Astrocyte of the hippocampus (primary cell): ENCODE measurements at regions not wholly inside any gene's neighbourhood (a gene's known extent, or its start where the extent isn't known, plus 50 kb on each side); places are given as distances from the start of the nearest gene placed in this dataset.

ENCODE experiments used
- DNase-seq: peaks from one replicate; pipeline ENCODE4 v3.0.0; 2011; ENCODE audit warnings: low read depth, low spot score

DNA sequence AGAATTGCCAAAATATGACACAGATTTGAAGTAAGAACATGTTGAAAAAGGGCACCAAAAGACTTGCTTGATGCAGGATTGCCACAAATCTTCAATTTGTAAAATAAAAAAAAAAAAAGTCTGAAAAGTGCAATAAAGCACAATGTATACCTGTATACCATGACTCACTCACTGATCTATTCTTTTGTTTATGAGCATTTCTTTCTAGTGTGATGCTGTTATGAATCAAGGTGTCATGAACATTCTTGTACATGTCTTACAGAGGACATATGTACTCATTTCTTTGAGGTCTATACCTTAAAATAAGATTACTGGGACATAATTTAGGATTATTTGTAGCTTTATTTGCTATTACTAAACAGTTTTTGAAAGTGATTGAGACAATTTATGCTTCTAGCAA is 464.9 kb upstream of the RBMS3 start:
- DNase-seq = no peak

DNA sequence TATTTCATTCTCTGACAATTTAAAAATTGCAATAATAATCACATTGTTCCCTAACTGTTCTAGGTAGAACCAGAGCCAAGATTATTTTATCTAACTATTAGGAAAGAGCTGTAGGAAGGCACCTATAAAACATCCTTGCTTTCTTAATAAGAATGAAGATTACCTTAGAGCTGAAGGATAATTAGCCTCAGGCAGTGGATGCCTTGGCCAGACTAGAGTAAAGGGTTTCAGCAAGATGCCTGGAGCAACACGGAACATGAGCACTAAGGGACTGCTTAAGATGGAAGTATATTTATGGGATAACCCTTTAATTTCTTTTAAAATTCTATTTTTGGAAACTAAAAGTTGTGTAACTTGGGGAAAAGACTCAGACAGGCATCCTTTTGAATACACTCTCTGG is 456.6 kb upstream of the RBMS3 start:
- no peak for DNase-seq

DNA sequence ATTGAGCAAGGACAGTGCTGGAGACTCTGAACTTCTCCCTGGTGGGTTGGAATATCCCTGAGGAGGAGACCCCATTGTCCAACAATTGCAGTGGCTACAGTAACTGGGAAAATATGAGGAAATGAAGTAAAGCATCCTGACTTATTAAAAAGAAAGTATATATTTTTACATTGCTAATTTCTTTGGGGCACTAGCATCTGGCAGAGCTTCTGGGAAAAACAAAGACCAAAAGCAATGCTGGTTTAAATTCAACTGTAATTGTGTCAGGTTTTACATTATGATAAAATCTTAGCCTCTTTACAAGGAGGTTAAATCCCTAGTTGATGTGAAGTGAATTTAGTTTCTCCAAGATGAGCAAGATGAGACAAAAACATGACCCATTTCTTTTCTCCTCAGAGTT is 454.0 kb upstream of the RBMS3 start:
- no peak for DNase-seq

DNA sequence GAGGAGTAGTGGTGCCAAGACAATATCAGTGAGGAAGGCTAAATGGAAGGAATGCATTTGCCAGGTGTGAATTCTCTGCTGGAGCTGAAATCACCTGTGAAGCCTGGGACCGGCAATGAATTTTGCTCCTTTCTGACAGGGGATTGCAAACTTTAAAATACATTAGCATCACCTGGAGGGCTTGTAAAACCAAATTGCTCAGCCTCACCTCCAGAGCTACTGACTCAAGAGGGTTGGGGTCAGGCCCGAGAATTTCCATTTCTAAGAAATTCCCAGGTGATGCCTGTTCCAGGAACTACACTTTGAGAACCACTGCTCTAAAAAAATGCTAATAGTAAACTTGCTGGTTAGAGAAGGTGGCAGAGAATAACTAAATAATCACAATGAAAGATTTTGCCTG is 445.6 kb upstream of the RBMS3 start:
- no peak for DNase-seq

DNA sequence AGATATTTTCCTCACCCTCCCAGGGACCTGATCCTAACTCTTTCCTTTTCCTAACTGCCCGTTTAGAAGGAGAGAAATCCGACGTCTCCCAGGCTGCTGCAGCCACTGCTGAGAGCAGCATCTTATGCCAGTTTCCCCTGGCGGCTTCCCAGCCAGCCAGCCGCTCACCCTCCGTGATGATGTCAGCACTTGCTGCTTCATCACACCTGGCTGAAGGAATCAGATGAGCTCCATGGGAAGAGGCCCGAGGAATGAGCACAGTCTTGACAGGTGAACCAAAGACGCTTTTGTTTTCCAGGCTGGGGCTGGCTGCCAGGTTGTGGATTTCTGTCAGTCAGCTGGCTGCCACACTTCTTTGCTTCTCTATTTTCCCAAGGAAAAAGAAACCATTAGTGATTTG is 445.1 kb upstream of the RBMS3 start:
- DNase-seq = peak; percentile 74

DNA sequence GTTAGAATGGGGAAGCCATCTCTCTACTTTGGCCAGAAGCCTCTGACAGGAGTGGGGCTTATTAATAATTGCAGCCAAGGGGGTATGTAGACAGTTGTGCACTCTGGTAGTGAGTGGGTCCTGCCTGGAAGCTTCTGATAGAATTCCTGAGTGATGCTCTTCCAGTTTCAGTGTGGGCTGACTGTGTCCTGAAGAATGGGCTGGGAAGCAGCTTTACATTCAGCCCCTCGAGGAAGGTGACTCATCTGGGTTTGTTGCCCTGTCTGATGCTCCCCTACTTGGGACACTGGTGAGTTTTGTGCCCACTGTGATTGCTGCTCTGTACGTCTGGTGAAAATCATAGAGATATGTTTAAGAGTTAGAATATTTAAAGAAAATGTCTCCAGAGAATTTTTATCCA is 444.7 kb upstream of the RBMS3 start:
- no peak for DNase-seq

DNA sequence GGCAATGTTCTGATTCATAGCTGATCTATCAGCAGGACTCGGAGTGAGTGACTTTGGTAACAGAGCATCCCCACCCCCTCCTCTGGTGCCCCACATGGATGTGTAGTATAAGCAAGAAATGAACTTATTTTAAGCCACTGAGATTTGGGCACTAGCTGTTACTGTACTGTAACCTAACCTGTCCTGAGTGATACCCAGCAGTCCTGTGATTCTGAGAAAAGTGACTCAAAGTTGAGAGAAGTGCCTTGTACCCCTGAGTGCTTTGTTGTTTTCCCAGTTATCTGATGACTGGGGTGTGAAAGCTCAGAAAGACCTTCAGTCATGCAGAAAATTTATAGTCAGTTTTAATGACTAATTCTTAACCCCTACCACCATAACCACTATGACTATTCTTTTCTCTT is 439.9 kb upstream of the RBMS3 start:
- DNase-seq = peak; percentile 36

DNA sequence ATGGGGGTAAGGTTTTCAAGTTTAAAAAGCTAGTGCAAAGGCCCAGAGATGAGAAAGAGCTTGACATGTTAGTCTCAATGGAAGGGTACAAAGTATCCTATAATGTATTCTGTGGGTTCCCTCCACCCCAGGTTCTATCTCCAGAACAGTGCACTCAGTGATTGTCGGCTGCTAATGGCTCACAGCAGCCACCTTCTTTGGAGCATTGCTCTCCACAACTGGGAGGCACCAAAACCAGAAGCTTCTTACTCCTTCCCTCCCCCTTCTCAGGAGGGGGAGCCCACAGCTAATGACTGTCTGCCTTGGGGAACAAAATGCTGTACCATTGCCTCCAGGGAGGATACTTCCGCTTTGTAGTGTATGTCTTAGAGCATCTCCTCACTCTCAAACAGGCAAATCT is 439.4 kb upstream of the RBMS3 start:
- no peak for DNase-seq

DNA sequence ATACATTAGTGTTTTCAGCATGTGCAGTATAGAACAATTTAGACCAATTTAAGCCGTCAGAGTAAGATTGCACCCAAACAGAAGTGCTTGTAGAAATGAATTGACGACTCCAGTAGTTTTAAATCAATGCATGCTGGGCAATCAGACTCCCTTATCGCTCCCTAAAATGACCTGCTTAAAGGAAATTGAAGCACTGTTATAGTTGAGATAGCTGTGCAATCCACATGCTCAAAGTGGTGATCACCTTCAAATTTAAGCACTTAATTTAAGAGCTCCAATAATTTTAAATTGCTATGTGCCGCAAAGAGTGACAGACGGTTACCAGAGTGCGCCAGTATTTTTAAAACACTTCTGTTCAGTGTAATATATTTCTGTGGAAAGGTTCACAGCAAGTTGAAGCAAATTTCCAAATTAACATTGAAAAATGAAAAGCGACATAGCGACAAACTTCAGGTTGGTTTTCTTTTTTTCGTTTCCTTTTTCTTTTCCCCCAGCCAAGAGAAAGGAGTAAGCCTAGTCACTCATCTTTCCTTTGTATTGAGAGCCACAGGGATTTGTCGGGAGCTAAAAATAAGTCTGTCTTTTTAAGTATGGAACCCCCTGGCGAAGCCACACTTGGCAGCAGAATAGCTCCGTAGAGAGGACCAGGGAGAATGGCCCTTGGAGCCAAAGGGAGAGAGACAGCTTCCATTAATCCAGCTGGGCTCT is 436.4 kb upstream of the RBMS3 start:
- no peak for DNase-seq

DNA sequence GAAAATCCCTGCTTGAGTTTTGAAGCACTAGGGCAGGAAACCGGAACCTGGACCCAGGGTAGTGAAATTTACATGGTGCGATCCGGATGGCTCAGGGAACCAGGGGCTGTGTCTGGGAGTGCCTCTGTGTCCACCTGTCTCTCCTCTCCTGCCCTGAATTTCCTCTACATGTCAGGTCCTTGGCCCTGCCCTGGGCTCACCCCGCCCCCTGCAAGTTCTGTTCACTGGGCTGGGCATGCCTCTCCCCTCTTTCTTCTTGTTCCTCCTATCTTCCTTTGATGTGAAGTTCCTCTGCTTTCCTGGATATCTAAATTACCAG is 435.9 kb upstream of the RBMS3 start:
- DNase-seq = no peak

DNA sequence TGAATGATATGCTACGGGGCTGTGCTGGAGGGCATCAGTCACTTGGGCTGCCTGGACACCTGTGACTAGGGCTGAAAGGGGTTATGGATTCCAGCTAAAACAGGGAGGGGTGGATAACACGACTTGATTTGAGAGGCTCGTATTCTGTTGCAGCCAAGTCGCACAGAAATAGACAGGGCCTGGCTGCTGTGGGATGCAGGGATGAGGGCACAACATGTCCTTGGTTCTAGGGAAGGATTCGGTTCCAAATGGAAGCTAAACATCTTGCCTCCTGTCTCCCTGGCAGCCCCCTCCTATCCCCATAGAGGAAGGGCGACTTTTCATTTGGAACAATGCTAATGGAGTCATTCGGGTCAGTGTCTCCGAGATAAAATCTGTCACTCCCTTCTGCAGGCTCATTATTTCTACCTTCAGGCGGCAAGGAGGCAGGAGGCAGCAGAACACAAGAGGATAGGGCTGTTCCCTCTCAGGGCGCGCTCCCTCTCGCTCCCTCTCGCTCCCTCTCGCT is 433.8 kb upstream of the RBMS3 start:
- no peak for DNase-seq

DNA sequence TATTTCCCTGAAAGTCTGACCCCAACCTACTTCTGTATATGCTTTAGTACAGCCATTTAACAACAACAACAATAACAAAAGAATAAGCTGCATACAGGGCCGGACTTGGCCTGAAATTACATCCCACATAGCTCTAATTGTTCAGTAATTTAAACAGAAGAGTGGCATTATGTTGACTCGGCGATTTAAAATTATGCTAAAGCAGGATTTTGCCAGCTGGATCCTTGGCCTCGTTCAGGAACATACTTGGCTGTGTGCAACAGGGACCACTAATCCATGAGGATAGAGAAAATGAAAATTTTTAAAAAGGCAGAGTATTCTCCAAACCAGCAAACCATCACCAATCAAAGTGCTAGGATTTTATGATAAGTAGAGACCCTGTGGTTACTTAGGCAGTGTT is 433.1 kb upstream of the RBMS3 start:
- no peak for DNase-seq

DNA sequence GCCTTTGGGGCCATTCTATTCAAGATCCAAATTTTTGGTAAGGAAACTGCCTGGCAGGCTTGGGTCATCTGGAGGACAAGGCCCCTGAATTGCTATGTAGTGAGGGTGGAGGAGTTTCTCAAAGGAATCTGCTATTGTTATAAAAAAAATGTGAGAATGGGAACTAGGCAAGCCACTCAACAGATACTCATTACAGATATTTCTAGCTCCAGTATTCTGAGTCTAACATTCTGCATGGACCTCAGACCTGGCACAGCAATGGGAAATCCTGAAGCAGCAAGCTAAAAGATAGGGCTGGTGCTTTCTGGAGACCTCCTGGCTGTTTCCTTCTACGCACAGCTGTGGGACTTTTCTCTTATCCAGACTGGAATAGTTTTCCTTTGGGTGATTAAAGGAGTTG is 430.7 kb upstream of the RBMS3 start:
- DNase-seq = peak; percentile 27

DNA sequence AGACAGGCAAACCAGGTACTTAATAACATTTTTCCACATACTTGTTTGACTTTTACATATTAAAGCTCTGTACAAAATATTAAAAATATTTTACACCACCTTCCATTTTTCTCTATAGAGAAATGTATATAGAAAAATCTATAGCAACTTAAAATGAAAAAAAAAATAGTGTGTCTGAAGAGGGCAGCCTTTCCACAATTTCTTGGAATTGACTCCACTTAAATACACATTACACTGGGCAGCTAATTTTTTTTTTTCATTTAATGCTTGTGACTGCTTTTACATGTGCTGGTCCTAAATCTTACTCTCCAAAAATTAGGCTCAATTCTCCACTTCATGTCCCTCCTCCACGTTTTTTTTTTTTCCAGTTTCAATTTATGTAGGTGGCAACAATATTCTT is 427.0 kb upstream of the RBMS3 start:
- no peak for DNase-seq

DNA sequence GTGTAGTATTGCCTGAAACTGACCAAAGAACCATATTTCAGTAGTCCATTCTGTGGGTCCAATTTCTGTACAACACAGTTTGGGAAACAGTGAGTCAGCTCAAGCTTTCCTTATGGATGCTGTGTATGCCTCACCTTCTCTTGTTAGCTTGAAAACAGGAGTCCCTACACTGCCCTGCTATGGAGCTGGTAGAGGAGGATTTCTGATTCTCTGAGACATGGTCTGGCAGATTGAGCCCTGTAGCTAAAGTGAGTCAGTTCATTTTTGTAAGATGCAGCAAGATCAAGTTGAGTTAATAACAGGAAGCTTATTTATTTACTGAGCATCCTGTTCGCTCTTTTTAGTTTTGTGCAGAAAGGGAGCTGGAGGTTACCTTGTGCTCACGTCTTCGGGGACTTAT is 424.1 kb upstream of the RBMS3 start:
- DNase-seq = no peak

DNA sequence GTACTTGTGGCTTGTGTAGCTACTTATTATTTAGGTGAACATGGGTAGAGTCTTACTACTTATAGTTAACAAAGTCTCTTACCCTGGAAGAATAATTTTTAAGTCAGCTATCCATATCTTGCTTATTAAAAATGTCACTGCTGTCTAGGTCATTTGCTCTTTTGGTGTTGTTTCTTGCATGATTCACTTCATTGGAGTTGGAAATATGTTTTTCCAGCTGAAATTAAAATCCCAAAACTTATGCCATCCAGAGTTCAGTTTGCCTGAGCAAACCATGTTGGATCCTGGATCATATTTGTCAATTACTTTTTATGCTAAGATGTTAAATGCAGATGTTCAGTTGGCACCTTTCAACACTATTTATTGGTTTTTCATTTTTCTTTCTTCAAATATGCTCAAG is 421.0 kb upstream of the RBMS3 start:
- no peak for DNase-seq

DNA sequence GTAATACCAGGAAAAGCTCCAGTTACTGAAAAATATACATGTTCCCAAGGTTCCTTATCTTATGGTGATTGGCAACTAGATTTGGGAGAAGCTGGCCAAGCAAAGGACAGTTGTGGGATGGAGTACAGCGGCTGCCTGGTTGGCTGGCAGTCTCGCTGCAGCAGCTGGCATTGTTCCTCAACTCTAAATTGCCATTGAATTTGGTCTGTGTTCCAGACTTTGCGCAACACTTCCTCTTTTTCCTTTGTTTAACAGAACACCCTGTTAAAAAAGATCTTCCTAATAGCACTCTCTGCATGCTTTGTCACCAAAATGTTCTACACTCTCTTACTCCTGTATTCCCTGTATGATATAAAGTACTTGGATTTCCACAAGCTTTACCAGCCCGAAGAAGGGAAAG is 420.6 kb upstream of the RBMS3 start:
- DNase-seq = peak; percentile 7

DNA sequence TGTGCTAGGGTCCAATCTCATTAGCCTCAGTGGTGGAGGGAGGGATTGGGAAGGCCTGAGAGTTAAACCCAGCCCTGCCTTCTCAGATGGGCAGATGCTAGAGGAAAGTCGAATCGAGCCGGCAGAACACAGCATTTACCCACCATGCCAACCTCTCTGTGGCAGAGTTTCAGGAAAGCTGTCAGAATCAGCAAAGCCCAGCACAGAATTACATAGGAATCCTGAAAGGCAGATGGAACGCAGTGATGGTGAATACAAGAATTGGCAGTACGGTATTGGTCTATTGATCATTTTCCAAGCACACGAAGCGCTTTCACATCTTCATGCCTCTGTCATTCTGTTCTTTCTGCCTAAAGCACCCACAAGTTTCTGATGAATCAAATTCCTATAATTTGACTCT is 417.7 kb upstream of the RBMS3 start:
- no peak for DNase-seq

DNA sequence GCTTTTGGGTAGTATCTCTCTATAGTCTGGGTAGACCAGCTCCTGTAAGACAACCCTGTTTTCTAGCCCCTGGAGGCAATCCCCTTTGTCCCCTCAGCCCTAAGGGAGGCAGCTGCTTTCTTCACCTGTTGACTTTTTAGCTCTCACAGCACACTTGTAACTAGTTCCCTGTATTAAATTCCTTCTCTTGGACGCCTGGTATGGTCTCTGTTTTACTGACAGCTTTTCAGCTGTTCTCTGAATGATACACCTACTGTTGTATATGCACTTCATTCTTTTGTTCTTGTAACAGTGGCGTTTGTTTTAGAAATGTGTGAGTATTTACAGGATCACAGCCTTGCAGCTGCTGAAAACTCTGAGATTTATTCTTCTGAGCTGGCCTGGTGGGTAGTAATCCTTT is 413.0 kb upstream of the RBMS3 start:
- DNase-seq = no peak

DNA sequence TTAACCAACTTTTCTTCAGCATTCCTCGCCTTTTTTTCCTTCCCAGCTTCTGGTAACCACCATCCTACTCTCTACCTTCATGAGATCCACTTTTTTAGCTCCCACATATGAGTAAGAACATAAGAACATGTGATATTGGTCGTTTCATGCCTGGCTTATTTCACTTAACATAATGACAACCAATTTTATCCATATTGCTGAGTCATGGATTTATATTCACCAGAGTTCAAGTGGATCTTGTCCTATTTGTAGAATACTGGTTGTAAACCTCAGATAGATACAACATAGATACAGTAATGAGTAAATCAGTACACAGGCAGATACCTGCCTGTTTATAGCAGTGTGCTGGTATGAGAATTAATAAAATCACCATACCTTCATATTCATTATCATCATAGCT is 412.0 kb upstream of the RBMS3 start:
- DNase-seq = no peak

DNA sequence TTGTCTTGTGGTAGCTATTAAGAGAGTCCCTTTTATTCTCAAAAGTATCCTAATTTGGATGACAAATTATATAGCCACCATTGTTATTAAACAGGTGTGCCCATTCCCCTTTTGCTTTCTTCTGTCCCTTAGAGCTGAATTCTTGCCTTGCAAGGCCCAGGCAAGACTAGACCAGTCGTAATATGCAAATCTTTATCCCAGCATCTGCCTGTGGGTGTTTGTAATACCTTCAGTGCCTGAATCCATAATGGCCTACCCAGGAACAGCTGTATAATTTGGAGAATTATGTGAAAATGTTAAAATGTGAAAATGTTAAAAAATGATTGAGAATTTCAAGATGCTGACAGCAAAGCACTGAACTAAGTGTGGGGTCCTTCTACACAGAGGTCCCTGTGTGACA is 403.0 kb upstream of the RBMS3 start:
- no peak for DNase-seq

DNA sequence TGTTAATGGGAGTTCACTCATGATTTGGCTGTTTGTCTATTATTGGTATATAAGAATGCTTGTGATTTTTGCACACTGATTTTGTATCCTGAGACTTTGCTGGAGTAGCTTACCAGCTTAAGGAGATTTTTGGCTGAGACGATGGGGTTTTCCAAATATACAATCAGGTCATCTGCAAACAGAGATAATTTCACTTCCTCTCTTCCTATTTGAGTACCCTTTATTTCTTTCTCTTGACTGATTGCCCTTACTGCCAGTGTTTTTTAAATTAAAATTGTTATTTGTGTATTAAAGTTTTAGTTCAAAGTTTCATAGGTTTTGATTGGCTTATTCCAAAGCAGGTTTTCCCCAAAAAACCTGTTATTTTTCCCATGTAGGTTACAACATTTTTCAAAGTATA is 390.5 kb upstream of the RBMS3 start:
- no peak for DNase-seq

DNA sequence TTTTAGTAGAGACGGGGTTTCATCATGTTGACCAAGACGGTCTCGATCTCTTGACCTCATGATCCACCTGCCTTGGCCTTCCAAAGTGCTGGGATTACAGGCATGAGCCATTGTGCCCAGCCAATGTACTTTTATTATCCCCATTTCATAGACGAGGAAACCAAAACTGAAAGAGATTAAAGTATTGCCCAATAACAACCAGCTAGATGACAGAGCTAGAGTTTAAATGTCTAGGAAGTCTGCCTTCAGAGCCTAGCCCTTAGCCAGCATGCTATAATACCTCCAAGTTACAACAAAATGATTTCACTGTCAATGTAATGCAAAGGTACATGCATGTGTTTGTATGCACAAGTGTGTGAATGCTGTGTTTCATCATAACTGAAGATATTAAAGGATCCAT is 389.4 kb upstream of the RBMS3 start:
- no peak for DNase-seq

DNA sequence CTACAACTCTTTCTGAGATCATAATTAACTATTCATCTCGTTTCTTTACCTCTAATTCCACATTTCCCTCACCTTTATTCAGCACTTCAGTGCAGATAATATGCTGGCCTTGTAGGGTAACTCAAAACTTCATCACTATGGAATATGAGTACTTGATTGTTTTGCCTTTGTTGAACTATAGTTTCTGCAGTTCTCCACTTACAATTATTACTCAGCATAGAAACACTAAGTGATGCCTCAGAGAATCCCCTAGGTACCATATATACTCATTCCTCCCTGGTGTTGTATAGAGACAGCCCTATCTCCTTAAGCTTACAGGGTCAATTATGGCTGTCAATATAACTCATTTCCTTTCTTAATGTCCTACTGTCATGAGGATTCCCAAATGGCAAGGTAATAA is 380.6 kb upstream of the RBMS3 start:
- DNase-seq = no peak
